ENCODE measurements at regions not wholly inside any gene's neighbourhood (a gene's known extent, or its start where the extent isn't known, plus 50 kb on each side); places are given as distances from the start of the nearest gene placed in this dataset.
"Not testable (repeated sequence)": the region's sequence is repeated elsewhere in the genome, so short reads cannot be mapped to it uniquely, and the experiment has no call there.

DNA sequence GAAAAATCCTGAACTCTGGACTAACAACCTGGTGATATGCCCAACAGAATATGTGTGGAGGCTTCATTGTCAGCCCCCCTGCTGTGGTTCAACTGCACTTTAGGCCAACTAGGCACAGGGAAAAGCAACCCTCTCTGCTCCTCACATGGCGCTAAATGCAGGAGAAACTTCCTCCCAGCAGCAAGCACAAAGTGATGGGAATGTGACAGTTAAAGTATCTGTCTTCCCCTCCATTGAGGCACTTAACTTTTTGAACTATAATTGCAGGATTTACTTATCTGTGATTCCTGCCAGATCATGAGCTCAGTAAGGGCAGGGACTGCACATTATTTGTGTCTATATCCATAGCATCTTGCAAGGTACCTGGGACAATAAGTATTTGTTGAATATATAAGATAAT is 981.2 kb upstream of the KLHL29 start:
- H3K9ac ChIP-seq (ENCODE audit: low read length), result no peak overlapping the region
- H3K4me3 ChIP-seq (ENCODE audit: low read depth in 1 of 2, low read length in 2 of 2), result no peak overlapping the region
- no peaks in the 10 kb centered on the region for H3K36me3 ChIP-seq (ENCODE audit: insufficient read depth, low read length)
- H3K27ac ChIP-seq (ENCODE audit: low read depth, low read length), result no peak overlapping the region
- H3K4me1 ChIP-seq (ENCODE audit: insufficient read depth, low read length), result no peaks in the 10 kb centered on the region
- no peaks in the 10 kb centered on the region for H3K27me3 ChIP-seq (ENCODE audit: control insufficient read depth in 1 of 2, insufficient read depth in 2 of 2, low read length in 2 of 2)
- no peaks in the 10 kb centered on the region for H3K9me3 ChIP-seq (ENCODE audit: low read length)

DNA sequence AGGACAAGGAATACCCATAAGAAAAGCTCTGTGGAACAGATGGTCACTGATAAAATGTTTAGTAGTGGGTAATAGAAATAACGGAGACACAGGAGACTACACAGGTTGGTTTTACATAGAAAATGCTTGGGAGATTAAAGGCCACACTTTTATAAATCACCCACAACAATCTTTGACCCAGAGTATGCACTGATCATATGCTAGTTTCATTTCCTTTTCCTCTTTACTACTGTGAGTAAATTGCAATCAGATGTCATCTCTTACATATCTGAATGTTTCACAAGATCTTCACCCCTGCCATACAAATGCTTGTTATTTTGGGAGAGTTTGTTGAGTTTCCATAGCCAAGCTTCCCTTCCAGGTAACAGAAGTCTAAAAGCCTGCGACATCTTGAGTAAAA is 978.4 kb upstream of the KLHL29 start:
- Histone ChIP-seq H3K27ac (ENCODE audit: low read depth, low read length) (no peak overlapping the region), H3K9me3 (ENCODE audit: low read length) (no peaks in the 10 kb centered on the region), H3K4me1 (ENCODE audit: insufficient read depth, low read length) (no peaks in the 10 kb centered on the region), H3K36me3 (ENCODE audit: insufficient read depth, low read length) (no peaks in the 10 kb centered on the region), H3K27me3 (ENCODE audit: control insufficient read depth in 1 of 2, insufficient read depth in 2 of 2, low read length in 2 of 2) (no peaks in the 10 kb centered on the region), H3K9ac (ENCODE audit: low read length) (no peak overlapping the region), H3K4me3 (ENCODE audit: low read depth in 1 of 2, low read length in 2 of 2) (no peak overlapping the region)

GRCh38 chr2:22420076-22420475 is 964.9 kb upstream of the KLHL29 start:
- H3K36me3 ChIP-seq (ENCODE audit: insufficient read depth, low read length), result no peaks in the 10 kb centered on the region
- no peaks in the 10 kb centered on the region for H3K9me3 ChIP-seq (ENCODE audit: low read length)
- no peak overlapping the region for H3K9ac ChIP-seq (ENCODE audit: low read length)
- no peak overlapping the region for H3K4me3 ChIP-seq (ENCODE audit: low read depth in 1 of 2, low read length in 2 of 2)
- H3K27ac ChIP-seq (ENCODE audit: low read depth, low read length), result no peak overlapping the region
- H3K4me1 ChIP-seq (ENCODE audit: insufficient read depth, low read length), result no peaks in the 10 kb centered on the region
- H3K27me3 ChIP-seq (ENCODE audit: control insufficient read depth in 1 of 2, insufficient read depth in 2 of 2, low read length in 2 of 2), result no peaks in the 10 kb centered on the region

GRCh38 chr2:22442051-22442450 is 942.9 kb upstream of the KLHL29 start:
- Histone ChIP-seq H3K27me3 (ENCODE audit: control insufficient read depth in 1 of 2, insufficient read depth in 2 of 2, low read length in 2 of 2) (no peaks in the 10 kb centered on the region), H3K27ac (ENCODE audit: low read depth, low read length) (no peak overlapping the region), H3K9me3 (ENCODE audit: low read length) (no peaks in the 10 kb centered on the region), H3K36me3 (ENCODE audit: insufficient read depth, low read length) (no peaks in the 10 kb centered on the region), H3K9ac (ENCODE audit: low read length) (no peak overlapping the region), H3K4me3 (ENCODE audit: low read depth in 1 of 2, low read length in 2 of 2) (no peak overlapping the region), H3K4me1 (ENCODE audit: insufficient read depth, low read length) (no peaks in the 10 kb centered on the region)

DNA sequence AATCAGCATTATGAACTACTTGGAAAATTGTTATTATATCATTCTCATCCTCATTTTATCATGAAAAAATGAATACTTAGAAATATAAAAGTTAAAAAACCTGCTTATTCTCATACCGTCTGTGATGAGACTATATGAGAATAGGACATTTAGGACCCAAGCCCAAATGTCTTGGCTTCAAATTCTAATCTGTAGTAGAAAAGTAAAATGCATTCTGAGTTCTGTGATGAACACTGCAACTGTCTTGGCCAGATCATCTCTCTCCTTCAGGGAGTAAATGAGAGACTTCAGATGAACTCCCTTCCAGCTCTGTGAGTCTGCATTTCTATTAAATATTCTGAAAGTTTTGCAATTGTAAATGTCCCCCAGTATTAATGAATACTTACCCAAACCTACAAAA is 940.7 kb upstream of the KLHL29 start:
- Histone ChIP-seq H3K27ac (ENCODE audit: low read depth, low read length) (no peak overlapping the region), H3K4me1 (ENCODE audit: insufficient read depth, low read length) (no peaks in the 10 kb centered on the region), H3K36me3 (ENCODE audit: insufficient read depth, low read length) (no peaks in the 10 kb centered on the region), H3K9me3 (ENCODE audit: low read length) (no peaks in the 10 kb centered on the region), H3K4me3 (ENCODE audit: low read depth in 1 of 2, low read length in 2 of 2) (no peak overlapping the region), H3K27me3 (ENCODE audit: control insufficient read depth in 1 of 2, insufficient read depth in 2 of 2, low read length in 2 of 2) (no peaks in the 10 kb centered on the region), H3K9ac (ENCODE audit: low read length) (no peak overlapping the region)

DNA sequence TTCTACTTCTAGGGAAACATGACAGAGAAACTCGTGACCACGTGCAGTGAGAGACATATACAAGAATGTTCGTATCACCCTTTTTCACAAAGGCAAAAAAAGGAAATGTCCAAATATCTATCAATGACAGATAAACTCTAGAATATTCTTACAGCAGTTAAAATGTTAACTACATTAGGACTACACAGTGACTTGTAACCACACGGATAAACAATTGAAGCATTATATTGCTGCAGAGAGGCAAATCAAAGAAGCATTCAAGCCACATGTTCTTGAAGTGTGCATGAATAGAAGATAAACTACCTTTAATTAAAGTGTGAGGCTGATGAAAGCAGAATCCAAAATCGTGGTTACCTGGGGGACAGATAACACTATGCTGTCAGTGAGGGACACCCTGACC is 935.3 kb upstream of the KLHL29 start:
- H3K4me3 ChIP-seq (ENCODE audit: low read depth in 1 of 2, low read length in 2 of 2), result no peak overlapping the region
- no peaks in the 10 kb centered on the region for H3K36me3 ChIP-seq (ENCODE audit: insufficient read depth, low read length)
- H3K4me1 ChIP-seq (ENCODE audit: insufficient read depth, low read length), result no peaks in the 10 kb centered on the region
- H3K27me3 ChIP-seq (ENCODE audit: control insufficient read depth in 1 of 2, insufficient read depth in 2 of 2, low read length in 2 of 2), result no peaks in the 10 kb centered on the region
- H3K27ac ChIP-seq (ENCODE audit: low read depth, low read length), result no peak overlapping the region
- H3K9me3 ChIP-seq (ENCODE audit: low read length), result no peaks in the 10 kb centered on the region
- H3K9ac ChIP-seq (ENCODE audit: low read length), result no peak overlapping the region

DNA sequence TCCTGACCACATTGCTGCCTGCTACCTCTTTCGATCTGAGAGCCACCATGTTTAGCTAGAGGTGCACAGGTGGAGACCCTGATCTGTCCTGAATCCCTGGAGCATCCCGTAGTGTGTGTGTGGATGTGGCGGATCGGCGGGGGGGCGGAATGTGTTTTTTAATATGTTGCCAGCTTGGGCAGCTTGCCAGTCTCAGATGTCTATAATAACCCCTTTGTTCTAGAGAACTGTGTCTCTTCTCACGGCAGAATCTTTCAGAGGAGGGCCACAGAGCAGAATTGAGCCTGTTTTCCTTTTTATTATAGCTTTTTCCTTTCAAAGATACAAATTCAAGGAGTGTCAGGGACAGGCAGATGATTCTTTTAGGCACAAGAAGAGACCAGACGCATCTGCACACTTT is 934.1 kb upstream of the KLHL29 start:
- Histone ChIP-seq H3K9ac (ENCODE audit: low read length) (no peak overlapping the region), H3K36me3 (ENCODE audit: insufficient read depth, low read length) (no peaks in the 10 kb centered on the region), H3K27me3 (ENCODE audit: control insufficient read depth in 1 of 2, insufficient read depth in 2 of 2, low read length in 2 of 2) (no peaks in the 10 kb centered on the region), H3K4me1 (ENCODE audit: insufficient read depth, low read length) (no peaks in the 10 kb centered on the region), H3K27ac (ENCODE audit: low read depth, low read length) (no peak overlapping the region), H3K4me3 (ENCODE audit: low read depth in 1 of 2, low read length in 2 of 2) (no peak overlapping the region), H3K9me3 (ENCODE audit: low read length) (no peaks in the 10 kb centered on the region)

DNA sequence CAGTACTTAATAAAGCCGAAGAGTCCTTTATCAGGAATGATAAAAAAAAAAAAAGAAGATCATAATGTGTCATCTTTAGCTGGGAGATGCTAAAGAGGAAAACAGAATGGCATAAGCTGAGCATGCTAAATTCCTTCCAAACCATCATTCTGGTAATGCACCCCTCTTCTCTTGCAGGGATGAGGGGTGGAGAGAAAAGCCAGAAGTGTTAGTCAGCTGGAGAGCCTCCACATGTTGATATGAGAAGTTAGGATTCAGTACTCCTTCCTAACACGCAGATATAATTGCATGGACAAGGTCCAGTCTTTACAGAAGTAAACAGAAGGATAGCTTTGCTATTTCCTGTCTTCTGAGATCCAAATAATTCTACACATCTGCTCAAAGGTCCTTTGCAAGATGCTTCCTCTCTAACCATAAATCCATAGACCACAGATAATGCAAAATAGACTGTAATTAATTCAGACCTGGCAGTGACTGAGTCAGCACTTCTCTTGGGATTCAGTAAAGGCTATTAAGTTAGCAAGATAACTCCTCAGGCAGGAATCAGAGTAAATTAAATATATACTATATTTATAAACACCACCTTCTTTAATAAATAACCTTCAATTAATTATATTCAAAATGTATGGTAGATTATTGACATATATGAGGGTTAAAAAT is 930.0 kb upstream of the KLHL29 start:
- Histone ChIP-seq H3K27ac (ENCODE audit: low read depth, low read length) (no peak overlapping the region), H3K36me3 (ENCODE audit: insufficient read depth, low read length) (no peaks in the 10 kb centered on the region), H3K4me3 (ENCODE audit: low read depth in 1 of 2, low read length in 2 of 2) (no peak overlapping the region), H3K27me3 (ENCODE audit: control insufficient read depth in 1 of 2, insufficient read depth in 2 of 2, low read length in 2 of 2) (no peaks in the 10 kb centered on the region), H3K9me3 (ENCODE audit: low read length) (no peaks in the 10 kb centered on the region), H3K9ac (ENCODE audit: low read length) (no peak overlapping the region), H3K4me1 (ENCODE audit: insufficient read depth, low read length) (no peaks in the 10 kb centered on the region)

DNA sequence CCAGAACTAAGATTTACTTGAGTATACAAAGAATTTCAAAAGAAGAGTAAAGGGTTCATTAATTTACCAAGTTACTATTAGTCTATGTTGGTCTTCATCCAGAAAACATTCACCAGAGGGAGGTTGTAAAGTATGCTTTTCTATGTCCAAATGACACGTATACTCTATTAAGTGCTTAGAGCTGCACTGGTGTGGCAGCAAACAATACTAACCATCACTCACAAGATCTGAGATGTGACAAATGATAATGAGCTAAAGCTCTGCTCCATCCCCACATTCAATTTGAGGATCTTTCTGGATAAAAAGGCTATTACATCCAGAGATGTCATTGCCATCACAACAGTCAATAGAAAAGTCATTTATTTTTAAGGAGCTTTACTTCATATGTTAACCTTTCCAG is 926.5 kb upstream of the KLHL29 start:
- Histone ChIP-seq H3K4me1 (ENCODE audit: insufficient read depth, low read length) (no peaks in the 10 kb centered on the region), H3K9ac (ENCODE audit: low read length) (no peak overlapping the region), H3K27me3 (ENCODE audit: control insufficient read depth in 1 of 2, insufficient read depth in 2 of 2, low read length in 2 of 2) (no peaks in the 10 kb centered on the region), H3K9me3 (ENCODE audit: low read length) (no peaks in the 10 kb centered on the region), H3K27ac (ENCODE audit: low read depth, low read length) (no peak overlapping the region), H3K4me3 (ENCODE audit: low read depth in 1 of 2, low read length in 2 of 2) (no peak overlapping the region), H3K36me3 (ENCODE audit: insufficient read depth, low read length) (no peaks in the 10 kb centered on the region)

DNA sequence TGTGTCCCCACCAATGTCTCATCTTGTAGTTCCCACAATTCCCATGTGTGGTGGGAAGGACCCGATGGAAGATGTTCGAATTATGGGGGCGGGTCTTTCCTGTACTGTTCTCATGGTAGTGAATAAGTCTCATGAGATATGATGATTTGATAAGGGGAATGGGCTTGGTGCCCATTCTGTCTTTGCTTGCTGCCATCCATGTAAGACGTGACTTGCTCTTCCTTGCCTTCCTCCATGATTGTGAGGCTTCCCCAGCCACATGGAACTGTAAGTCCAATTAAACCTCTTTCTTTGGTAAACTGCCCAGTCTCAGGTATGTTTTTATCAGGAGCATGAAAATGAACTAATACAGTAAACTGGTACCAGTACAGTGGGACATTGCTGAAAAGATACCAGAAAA is 909.9 kb upstream of the KLHL29 start:
- not testable (repeated sequence) for H3K4me3 ChIP-seq (ENCODE audit: low read depth in 1 of 2, low read length in 2 of 2); H3K27me3 ChIP-seq (ENCODE audit: control insufficient read depth in 1 of 2, insufficient read depth in 2 of 2, low read length in 2 of 2); H3K27ac ChIP-seq (ENCODE audit: low read depth, low read length); H3K9me3 ChIP-seq (ENCODE audit: low read length); H3K4me1 ChIP-seq (ENCODE audit: insufficient read depth, low read length); H3K9ac ChIP-seq (ENCODE audit: low read length); H3K36me3 ChIP-seq (ENCODE audit: insufficient read depth, low read length)

- Histone ChIP-seq H3K27ac (ENCODE audit: low read depth, low read length) (no peak overlapping the region), H3K36me3 (ENCODE audit: insufficient read depth, low read length) (no peaks in the 10 kb centered on the region), H3K9ac (ENCODE audit: low read length) (no peak overlapping the region), H3K27me3 (ENCODE audit: control insufficient read depth in 1 of 2, insufficient read depth in 2 of 2, low read length in 2 of 2) (no peaks in the 10 kb centered on the region), H3K9me3 (ENCODE audit: low read length) (no peaks in the 10 kb centered on the region), H3K4me1 (ENCODE audit: insufficient read depth, low read length) (no peaks in the 10 kb centered on the region), H3K4me3 (ENCODE audit: low read depth in 1 of 2, low read length in 2 of 2) (no peak overlapping the region)
Measured at GRCh38 chr2:22478329-22478728, 906.6 kb upstream of the KLHL29 start.

DNA sequence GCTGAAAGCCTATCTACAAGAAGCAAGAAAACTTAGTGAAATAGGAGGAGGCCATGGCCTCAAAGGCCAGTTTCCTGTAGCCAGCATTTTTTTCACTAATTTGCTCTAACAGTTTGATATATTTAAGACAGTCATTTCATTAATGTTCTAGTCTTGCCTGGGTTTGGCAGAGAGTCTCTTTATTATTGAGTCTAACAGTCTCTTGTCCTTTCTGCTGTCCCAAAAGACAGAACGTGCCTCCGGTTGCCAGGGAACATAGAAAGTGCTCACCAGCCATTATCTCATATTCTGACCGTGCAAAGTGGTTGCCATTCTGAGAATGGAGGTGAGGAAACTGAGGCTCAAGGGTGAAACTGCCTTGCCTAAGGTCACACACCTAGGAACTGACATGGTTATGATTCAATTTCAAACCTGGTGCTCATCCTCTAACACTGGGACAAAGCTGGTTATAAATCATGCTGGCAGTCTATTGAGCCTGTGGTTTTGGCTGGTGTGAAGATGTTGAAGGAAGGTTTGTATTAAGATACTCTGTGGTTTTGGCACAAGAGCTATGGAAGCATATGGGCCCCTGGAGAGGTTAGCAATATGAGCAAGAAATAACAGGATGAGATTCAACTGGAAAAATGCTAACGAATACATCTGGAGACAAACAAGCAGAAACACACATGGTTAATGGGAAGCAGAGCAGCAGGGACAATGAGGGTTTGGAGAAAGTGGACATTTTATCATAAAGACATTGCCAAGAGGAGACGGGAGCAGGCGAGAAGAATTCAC is 903.3 kb upstream of the KLHL29 start:
- Histone ChIP-seq H3K4me3 (ENCODE audit: low read depth in 1 of 2, low read length in 2 of 2) (no peak overlapping the region), H3K9ac (ENCODE audit: low read length) (no peak overlapping the region), H3K27me3 (ENCODE audit: control insufficient read depth in 1 of 2, insufficient read depth in 2 of 2, low read length in 2 of 2) (no peaks in the 10 kb centered on the region), H3K4me1 (ENCODE audit: insufficient read depth, low read length) (no peaks in the 10 kb centered on the region), H3K36me3 (ENCODE audit: insufficient read depth, low read length) (no peaks in the 10 kb centered on the region), H3K27ac (ENCODE audit: low read depth, low read length) (no peak overlapping the region), H3K9me3 (ENCODE audit: low read length) (no peaks in the 10 kb centered on the region)
